ENCODE measurements at regions not wholly inside any gene's neighbourhood (a gene's known extent, or its start where the extent isn't known, plus 50 kb on each side); places are given as distances from the start of the nearest gene placed in this dataset.

DNA sequence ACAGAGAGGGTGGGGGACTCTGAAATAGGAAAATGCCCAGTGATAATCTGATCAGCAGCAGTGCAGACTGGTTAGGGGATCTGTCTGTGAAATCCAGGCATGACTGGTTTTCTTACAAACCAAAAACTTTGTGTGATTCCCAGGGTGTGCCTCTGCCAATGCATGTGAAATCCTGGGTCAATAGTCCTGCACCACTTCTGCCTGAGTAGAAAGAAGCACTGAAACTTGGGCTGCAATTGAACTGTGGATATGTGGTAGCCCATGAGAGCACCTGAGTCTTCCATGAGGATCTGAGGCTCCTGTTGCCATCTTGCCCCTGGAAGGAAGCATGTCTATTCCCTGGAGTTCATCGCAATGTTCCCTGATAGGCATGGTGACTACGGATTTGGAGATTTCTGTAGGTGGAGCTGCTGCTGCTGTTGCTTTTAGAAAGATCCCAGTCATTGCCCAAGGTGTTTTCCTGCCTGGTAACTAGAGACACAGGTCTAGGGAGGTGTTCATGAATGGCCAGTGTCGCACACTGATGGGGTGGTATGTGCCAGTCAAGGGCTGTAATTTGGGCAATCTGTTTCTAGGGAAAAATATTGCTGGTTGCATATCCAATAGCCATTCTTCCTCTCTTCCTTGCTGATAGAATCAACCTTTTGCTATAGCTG is 146.7 kb downstream of the CARTPT start:
- TF ChIP-seq, protein P1, sequence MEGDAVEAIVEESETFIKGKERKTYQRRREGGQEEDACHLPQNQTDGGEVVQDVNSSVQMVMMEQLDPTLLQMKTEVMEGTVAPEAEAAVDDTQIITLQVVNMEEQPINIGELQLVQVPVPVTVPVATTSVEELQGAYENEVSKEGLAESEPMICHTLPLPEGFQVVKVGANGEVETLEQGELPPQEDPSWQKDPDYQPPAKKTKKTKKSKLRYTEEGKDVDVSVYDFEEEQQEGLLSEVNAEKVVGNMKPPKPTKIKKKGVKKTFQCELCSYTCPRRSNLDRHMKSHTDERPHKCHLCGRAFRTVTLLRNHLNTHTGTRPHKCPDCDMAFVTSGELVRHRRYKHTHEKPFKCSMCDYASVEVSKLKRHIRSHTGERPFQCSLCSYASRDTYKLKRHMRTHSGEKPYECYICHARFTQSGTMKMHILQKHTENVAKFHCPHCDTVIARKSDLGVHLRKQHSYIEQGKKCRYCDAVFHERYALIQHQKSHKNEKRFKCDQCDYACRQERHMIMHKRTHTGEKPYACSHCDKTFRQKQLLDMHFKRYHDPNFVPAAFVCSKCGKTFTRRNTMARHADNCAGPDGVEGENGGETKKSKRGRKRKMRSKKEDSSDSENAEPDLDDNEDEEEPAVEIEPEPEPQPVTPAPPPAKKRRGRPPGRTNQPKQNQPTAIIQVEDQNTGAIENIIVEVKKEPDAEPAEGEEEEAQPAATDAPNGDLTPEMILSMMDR (IDR thresholded peaks at IDR 0.05; ENCODE audit: low read length), result no peak
- no peak for TF ChIP-seq EZH2 (IDR thresholded peaks at IDR 0.05; ENCODE audit: borderline replicate concordance, low read length)

All from OCI-LY1 (cell line).